Fibroblast of skin of left quadriceps (primary cell): ENCODE measurements at regions not wholly inside any gene's neighbourhood (a gene's known extent, or its start where the extent isn't known, plus 50 kb on each side); places are given as distances from the start of the nearest gene placed in this dataset.

Experiments used
- DNase-seq, 2 experiments: peaks; one replicate each; pipeline ENCODE4 v3.0.0-alpha.2; 2013; ENCODE audit warnings: low read depth in 2 of 2

- DNase-seq = no peak
Observed at GRCh38 chr15:31473385-31474058, 146.9 kb downstream of the KLF13 start.

GRCh38 chr15:31474059-31474868, 147.6 kb downstream of the KLF13 start:
- DNase-seq = no peak

DNA sequence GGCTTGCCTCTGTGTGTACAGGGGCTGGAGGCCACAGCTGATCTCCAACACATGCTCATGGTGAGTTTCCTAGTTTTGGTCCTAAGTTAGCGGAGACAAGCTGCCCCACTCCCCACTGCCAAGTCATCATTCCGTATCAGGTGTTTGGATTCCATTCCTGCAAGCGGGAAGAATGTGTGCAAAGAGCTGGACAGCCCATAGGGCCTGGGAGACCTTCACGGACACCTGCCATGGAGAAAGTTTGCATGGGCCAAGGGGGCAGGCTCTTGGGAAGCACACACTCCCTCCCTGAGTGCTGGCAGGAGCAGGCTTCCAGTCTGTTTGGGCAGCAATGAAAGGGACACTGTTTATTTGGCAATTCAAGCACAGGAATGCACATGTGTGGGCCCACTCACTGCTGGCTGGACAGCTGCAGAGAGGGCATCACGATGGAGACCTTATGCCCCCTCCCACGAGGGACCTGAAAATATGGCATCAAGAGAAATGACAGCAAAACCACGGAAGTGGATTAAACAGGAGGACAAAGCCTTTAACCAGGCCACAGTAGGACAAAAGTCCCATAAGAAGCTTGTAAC, 149.7 kb downstream of the KLF13 start:
- no peak for DNase-seq

GRCh38 chr15:31476866-31477265, 150.2 kb downstream of the KLF13 start:
- no peak for DNase-seq

DNA sequence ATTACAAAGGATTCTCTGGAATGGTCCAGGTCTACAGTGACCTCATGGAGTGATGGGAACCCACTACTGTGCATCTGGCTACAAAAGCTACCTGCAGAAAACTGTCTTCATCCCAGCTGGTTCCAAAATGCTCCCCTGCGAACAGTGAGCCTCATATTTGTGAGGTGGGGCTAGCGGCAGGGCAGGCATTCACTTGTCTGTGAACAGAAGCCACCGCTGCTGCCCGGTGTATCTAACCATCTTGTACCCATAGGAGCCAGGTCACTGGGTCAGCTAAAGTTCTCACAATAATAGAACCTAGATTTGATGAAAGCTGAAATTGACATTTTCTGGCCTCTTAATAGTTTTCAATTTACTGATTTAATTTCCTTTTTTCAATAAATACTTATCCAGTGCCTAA, 150.7 kb downstream of the KLF13 start:
- DNase-seq = no peak

GRCh38 chr15:31477851-31478701, 151.4 kb downstream of the KLF13 start:
- DNase-seq = no peak

GRCh38 chr15:31478702-31479221, 152.1 kb downstream of the KLF13 start:
- DNase-seq = no peak

GRCh38 chr15:31480356-31481025, 153.9 kb downstream of the KLF13 start:
- DNase-seq = no peak

DNA sequence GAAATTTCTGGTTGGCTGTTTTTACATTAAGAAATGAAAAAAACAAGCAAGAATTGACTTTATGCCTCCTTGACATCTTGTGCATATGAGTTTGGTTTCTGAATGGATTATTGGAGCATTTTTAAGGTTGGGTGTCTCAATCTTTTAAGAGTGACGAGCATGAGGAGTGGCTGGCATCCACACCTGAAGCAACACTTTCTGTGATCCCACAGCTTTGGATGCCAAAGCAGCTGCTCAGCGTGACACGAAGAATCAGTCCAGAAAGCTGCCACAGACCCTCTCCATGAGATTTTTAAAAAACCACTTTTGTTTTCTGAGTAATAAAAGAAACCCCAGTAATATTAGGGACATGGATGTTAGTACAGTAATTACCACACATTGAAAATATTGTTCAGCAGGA, 154.5 kb downstream of the KLF13 start:
- DNase-seq = no peak

DNA sequence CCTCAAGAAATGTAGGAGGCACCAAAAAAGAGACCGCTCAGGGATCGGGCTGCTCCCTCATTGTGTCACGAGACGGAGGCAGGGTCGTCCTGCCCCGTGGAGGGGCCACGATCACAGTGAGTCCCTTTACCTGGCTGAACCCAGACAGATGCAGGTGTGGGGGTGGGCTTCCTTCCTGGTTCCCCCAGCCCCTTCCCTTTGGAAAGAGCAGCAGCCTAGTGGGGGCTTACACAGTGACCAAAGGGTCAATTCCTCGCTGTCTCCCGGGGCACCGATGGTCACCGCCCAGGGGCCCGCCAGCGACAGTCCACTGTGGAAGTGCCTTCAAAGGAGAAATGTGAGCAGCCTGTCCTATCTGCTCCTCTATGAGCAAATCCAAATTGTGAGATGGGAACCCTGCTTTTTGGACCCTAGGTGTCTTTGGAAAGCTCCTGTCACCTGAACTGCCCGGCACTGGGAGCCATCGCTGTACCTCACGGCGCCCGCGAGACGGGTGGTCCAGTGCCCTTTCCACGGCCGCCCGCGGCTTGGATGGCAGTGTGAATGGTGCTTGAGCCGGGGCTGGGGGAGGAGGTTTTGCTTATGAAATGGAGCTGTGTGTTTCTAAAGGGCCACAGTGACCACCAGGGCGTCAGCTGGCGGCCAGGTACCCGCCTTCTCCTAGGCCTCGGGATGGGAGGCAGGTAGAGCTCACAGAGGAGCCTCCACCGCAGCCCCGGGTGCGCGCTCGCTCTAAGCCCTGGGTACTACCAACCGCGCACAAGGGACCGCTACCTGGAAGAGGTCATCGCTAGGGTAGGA, 155.7 kb downstream of the KLF13 start:
- DNase-seq = no peak

- no peak for DNase-seq
Observed at GRCh38 chr15:31483053-31483985, 156.7 kb downstream of the KLF13 start.

- no peak for DNase-seq
Observed at GRCh38 chr15:31483986-31484951, 157.6 kb downstream of the KLF13 start.

DNA sequence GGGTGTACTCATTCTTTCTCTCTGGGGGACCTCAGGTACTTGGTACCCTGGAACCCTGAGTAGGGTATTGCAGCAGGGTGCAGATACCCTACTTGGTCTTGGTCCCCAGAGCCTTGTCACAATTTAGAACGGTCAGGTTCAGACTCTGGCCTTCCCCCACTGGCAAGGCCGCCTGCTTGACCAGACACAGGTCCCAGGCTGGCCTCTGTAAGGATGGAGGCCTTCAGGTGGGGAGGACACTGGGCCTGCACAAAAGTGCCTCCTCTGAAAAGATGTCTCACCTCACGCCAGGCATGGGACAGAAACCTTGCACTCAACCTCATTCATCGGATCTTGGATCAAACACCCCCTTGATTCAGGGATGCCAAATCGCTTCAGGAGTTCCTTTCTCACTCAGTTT, 158.4 kb downstream of the KLF13 start:
- no peak for DNase-seq

GRCh38 chr15:31485431-31485830, 158.8 kb downstream of the KLF13 start:
- no peak for DNase-seq

GRCh38 chr15:31485911-31486461, 159.4 kb downstream of the KLF13 start:
- no peak for DNase-seq

- DNase-seq = no peak
Observed at GRCh38 chr15:31486506-31486905, 159.9 kb downstream of the KLF13 start.

GRCh38 chr15:31486906-31487695, 160.5 kb downstream of the KLF13 start:
- no peak for DNase-seq
